ENCODE measurements at regions not wholly inside any gene's neighbourhood (a gene's known extent, or its start where the extent isn't known, plus 50 kb on each side); places are given as distances from the start of the nearest gene placed in this dataset.

DNA sequence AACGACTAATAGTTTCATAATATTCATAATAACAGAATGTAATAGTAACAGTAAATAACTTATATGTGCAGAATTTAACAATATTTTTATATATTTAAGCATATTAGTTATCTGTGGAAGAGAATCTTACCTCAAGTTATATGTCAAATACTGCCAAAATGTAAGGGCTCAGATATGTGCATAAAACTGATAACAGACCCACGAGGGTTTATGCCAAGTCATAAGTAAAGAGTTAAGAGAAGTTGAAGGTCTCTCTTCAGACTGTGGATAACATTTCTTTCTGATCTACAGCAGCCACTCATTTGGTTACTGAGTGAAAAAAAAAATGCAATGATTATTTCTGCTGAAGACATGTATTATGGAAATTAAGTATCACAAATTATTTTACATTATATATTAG, 1167.8 kb upstream of the NCAM2 start:
- TF ChIP-seq POLR2A (IDR thresholded peaks at IDR 0.05; ENCODE audit: extremely low read depth, insufficient read length), result no peak
- TF ChIP-seq, protein P1, sequence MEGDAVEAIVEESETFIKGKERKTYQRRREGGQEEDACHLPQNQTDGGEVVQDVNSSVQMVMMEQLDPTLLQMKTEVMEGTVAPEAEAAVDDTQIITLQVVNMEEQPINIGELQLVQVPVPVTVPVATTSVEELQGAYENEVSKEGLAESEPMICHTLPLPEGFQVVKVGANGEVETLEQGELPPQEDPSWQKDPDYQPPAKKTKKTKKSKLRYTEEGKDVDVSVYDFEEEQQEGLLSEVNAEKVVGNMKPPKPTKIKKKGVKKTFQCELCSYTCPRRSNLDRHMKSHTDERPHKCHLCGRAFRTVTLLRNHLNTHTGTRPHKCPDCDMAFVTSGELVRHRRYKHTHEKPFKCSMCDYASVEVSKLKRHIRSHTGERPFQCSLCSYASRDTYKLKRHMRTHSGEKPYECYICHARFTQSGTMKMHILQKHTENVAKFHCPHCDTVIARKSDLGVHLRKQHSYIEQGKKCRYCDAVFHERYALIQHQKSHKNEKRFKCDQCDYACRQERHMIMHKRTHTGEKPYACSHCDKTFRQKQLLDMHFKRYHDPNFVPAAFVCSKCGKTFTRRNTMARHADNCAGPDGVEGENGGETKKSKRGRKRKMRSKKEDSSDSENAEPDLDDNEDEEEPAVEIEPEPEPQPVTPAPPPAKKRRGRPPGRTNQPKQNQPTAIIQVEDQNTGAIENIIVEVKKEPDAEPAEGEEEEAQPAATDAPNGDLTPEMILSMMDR (IDR thresholded peaks at IDR 0.05; ENCODE audit: low read depth, low read length), result no peak
- TF ChIP-seq, protein P2, sequence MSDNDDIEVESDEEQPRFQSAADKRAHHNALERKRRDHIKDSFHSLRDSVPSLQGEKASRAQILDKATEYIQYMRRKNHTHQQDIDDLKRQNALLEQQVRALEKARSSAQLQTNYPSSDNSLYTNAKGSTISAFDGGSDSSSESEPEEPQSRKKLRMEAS (IDR thresholded peaks at IDR 0.05; ENCODE audit: low read depth, low read length), result no peak
